Heart left ventricle (tissue), 13 donors: ENCODE measurements at regions not wholly inside any gene's neighbourhood (a gene's known extent, or its start where the extent isn't known, plus 50 kb on each side); places are given as distances from the start of the nearest gene placed in this dataset.

ENCODE experiments used
- POLR2A ChIP-seq, 2 donors: fragments of 450-650 bp; IDR thresholded peaks; one replicate each; pipeline ENCODE4 v1.6.1; 2017; ENCODE audit warnings: antibody characterized with exemption in 2 of 2, mild to moderate bottlenecking in 2 of 2, moderate library complexity in 2 of 2
- TF ChIP-seq, protein P1 (sequence below), 12 donors: fragments of 200-600 bp; sonication (generic) in 4 of 12; IDR thresholded peaks; one replicate each; pipeline versions ENCODE4 v1.5.0 to v1.8.0; 2018 to 2022; ENCODE audit warnings: antibody characterized with exemption in 12 of 12, mild to moderate bottlenecking in 5 of 12
- donor health status: ischemic (EF 13 %, LVEDD 7.1; RV severe dilation, severe dysfunction).
- donor health status: DM: no; HTN: yes; CAD: no.
- donor health status: DM: no; HTN: no; CAD: no.
- donor health status: ischemic (EF 25% LVEDD 6.9; RV normal size, moderate dysfunction).
- donor health status: ischemic (EF 25% LVEDD 5.7; RV mildly dilated, moderate dysfunction).
- donor health status: ischemic (EF 35%, LVEDD 5.7; RV mildly dilated, moderate dysfunction).
- donor health status: nonischemic (EF 11% LVEDD 7.7; RV severe dilation, severe dysfunction).
- donor health status: DM: yes; HTN: yes; CAD: no.
- donor health status: PGD.
- donor health status: ischemic (EF 29% LVEDD 5.4; RV normal size, mild dysfunction).
- donor health status: nonischemic (EF 23%, LVEDD 6.1; RV moderate dilation, normal function).

DNA sequence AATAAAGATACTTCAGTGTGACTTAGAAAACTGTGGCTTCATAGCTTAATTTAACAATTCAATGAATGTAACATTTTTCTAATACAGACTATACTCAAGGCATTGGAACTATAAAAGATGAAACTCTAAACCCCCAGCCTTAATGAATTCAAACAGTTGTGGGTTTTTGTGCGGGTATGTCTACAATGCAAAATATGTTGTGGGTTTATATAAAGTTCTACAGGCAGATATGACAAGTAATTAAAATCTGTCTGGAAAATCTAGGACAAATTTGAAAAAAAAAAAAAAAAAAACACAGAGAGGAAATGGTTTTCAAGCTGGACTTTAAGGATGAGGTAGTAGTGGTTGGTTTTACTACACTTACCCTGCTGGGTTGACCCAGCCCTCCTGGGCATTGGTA is 467.5 kb upstream of the TLE4 start:
- TF ChIP-seq POLR2A (IDR thresholded peaks at IDR 0.05): no peak
- TF ChIP-seq, protein P1, sequence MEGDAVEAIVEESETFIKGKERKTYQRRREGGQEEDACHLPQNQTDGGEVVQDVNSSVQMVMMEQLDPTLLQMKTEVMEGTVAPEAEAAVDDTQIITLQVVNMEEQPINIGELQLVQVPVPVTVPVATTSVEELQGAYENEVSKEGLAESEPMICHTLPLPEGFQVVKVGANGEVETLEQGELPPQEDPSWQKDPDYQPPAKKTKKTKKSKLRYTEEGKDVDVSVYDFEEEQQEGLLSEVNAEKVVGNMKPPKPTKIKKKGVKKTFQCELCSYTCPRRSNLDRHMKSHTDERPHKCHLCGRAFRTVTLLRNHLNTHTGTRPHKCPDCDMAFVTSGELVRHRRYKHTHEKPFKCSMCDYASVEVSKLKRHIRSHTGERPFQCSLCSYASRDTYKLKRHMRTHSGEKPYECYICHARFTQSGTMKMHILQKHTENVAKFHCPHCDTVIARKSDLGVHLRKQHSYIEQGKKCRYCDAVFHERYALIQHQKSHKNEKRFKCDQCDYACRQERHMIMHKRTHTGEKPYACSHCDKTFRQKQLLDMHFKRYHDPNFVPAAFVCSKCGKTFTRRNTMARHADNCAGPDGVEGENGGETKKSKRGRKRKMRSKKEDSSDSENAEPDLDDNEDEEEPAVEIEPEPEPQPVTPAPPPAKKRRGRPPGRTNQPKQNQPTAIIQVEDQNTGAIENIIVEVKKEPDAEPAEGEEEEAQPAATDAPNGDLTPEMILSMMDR (IDR thresholded peaks at IDR 0.05): no peak
